SU-DHL-6 (cell line): ENCODE measurements at regions not wholly inside any gene's neighbourhood (a gene's known extent, or its start where the extent isn't known, plus 50 kb on each side); places are given as distances from the start of the nearest gene placed in this dataset.

Experiments used
- EZH2phosphoT487 ChIP-seq: fragments of 200-600 bp; sonication (generic), shearing (Covaris generic); conservative IDR thresholded peaks from 2 replicates; pipeline ENCODE4 v1.6.1; 2018; ENCODE audit warnings: mild to moderate bottlenecking, antibody characterized with exemption, low read length, moderate library complexity, mixed read lengths
- TF ChIP-seq, protein P1 (sequence below): fragments of 200-600 bp; sonication (generic); IDR thresholded peaks from one replicate; pipeline ENCODE4 v1.5.1; 2017; ENCODE audit warnings: antibody characterized with exemption, mild to moderate bottlenecking, low read length, moderate library complexity; ENCODE audit not compliant: insufficient read depth, poor library complexity, severe bottlenecking

DNA sequence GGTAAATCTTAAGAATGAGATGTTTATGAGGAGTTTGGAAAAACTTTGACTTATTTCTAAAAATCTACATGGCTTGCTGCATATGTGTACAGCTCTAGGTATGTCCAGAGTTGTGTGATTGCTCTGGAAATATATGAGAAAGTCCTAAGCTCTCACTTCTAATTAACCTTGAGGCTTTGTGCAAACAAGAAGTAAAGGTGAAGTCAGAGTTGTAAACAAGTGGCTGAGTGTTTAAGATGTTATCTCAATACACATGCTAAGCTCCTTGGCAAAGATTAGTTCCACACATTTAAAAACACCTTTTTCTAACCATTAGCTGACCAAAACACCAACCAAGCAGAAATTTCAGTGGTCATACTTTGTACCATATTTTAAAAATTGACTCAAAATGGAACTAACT is 684.2 kb downstream of the HTR1B start:
- TF ChIP-seq, protein P1, sequence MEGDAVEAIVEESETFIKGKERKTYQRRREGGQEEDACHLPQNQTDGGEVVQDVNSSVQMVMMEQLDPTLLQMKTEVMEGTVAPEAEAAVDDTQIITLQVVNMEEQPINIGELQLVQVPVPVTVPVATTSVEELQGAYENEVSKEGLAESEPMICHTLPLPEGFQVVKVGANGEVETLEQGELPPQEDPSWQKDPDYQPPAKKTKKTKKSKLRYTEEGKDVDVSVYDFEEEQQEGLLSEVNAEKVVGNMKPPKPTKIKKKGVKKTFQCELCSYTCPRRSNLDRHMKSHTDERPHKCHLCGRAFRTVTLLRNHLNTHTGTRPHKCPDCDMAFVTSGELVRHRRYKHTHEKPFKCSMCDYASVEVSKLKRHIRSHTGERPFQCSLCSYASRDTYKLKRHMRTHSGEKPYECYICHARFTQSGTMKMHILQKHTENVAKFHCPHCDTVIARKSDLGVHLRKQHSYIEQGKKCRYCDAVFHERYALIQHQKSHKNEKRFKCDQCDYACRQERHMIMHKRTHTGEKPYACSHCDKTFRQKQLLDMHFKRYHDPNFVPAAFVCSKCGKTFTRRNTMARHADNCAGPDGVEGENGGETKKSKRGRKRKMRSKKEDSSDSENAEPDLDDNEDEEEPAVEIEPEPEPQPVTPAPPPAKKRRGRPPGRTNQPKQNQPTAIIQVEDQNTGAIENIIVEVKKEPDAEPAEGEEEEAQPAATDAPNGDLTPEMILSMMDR, result no peak
- no peak for TF ChIP-seq EZH2phosphoT487
